ENCODE measurements at regions not wholly inside any gene's neighbourhood (a gene's known extent, or its start where the extent isn't known, plus 50 kb on each side); places are given as distances from the start of the nearest gene placed in this dataset.

- no peaks in the 10 kb centered on the region for H3K9me3 ChIP-seq (ENCODE audit: insufficient read depth, low read depth, low read length)
- no peaks in the 10 kb centered on the region for H3K27me3 ChIP-seq (ENCODE audit: insufficient read depth, low read length)
- H3K4me1 ChIP-seq (ENCODE audit: insufficient read depth, low read length): peaks cover 16% of the 10 kb centered on the region
- no peaks in the 10 kb centered on the region for H3K36me3 ChIP-seq (ENCODE audit: insufficient read depth, low read length)
- no peak overlapping the region for H3K27ac ChIP-seq (ENCODE audit: low read depth, low read length)
- 96% methylated on average over 1 of the region's 1 CpG for WGBS
- no peak overlapping the region for H3K9ac ChIP-seq (ENCODE audit: low read depth, low read length)
- H3K4me3 ChIP-seq (ENCODE audit: low read length): no peak overlapping the region
Observed at GRCh38 chr1:147852706-147853225, 49.8 kb upstream of the GJA8 start.

Measured in HUES64 (cell line).